ENCODE measurements at regions not wholly inside any gene's neighbourhood (a gene's known extent, or its start where the extent isn't known, plus 50 kb on each side); places are given as distances from the start of the nearest gene placed in this dataset.

GRCh38 chr3:59249698-59250361, 200.0 kb upstream of the CFAP20DC start:
- DNase-seq (ENCODE audit: low read depth in 1 of 2, low spot score in 1 of 2) = no peak
- Histone ChIP-seq H3K27me3 (no peaks in the 10 kb centered on the region), H3K4me1 (ENCODE audit: low read depth) (peaks cover 5% of the 10 kb centered on the region), H3K9me3 (ENCODE audit: low read depth) (no peaks in the 10 kb centered on the region), H3K27ac (no peak overlapping the region), H3K4me3 (no peak overlapping the region), H3K36me3 (no peaks in the 10 kb centered on the region)
- TF ChIP-seq CTCF (IDR thresholded peaks at IDR 0.05; ENCODE audit: low read depth, low read length) = no peak

GRCh38 chr3:59249004-59249403, 199.2 kb upstream of the CFAP20DC start:
- H3K27me3 ChIP-seq = no peaks in the 10 kb centered on the region
- no peak for TF ChIP-seq CTCF (IDR thresholded peaks at IDR 0.05; ENCODE audit: low read depth, low read length)
- no peak overlapping the region for H3K4me3 ChIP-seq
- no peaks in the 10 kb centered on the region for H3K9me3 ChIP-seq (ENCODE audit: low read depth)
- peaks cover 5% of the 10 kb centered on the region for H3K4me1 ChIP-seq (ENCODE audit: low read depth)
- no peak overlapping the region for H3K27ac ChIP-seq
- DNase-seq (ENCODE audit: low read depth in 1 of 2, low spot score in 1 of 2) = no peak
- H3K36me3 ChIP-seq = no peaks in the 10 kb centered on the region

DNA sequence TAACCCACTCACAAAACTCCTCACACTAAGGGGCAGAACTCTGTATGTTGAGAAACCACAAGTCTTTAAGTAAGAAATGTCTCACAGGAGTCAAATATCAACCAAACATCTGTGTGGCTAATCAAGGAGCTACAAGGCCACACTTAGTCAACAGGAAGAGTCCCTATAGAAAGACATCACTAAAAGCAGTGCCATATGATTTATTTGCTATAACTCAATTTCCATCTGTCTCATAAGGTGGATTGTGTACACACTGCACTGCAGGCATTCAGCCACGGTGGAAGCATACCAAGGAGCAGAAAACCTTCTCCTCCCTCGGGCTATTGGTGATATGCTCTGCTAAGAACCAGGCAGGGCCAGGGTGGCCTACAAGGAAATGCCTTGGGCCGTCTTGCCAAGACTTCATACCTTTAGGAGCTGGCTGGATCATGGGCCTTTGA, 197.6 kb upstream of the CFAP20DC start:
- Histone ChIP-seq H3K4me1 (ENCODE audit: low read depth) (peaks cover 5% of the 10 kb centered on the region), H3K4me3 (no peak overlapping the region), H3K9me3 (ENCODE audit: low read depth) (no peaks in the 10 kb centered on the region), H3K27ac (no peak overlapping the region), H3K36me3 (no peaks in the 10 kb centered on the region), H3K27me3 (no peaks in the 10 kb centered on the region)
- DNase-seq (ENCODE audit: low read depth in 1 of 2, low spot score in 1 of 2) = no peak
- no peak for TF ChIP-seq CTCF (IDR thresholded peaks at IDR 0.05; ENCODE audit: low read depth, low read length)

DNA sequence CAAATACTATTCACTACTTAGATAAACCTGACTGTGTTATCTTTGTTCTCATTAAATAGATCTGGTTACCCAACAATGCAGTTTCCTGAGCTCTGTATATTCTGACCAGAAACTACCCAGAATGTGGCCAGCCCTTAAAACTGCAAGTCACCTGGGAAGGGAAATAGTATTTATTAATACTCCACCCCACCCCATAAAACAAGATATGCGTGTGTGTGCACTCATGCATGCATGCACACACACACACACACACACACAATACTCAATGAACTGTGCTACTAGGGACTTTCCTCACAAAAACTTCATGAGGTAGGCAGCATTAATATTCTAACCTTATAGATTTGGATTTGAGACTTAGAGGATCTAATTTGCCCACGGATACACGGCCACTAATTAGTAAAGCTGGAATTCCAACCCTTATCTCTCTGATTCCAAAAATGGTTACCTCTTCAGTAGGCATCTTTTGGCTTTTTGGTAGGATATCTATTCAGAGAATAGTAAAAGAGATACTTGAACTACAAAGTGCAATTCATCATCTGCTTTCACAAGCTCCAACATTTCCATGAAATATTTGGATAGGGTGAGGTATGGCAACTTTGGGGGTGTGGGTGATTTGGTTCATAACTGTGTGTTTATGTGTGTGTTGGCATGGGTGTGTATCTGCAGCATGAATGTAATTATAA, 197.0 kb upstream of the CFAP20DC start:
- DNase-seq (ENCODE audit: low read depth in 1 of 2, low spot score in 1 of 2) = no peak
- no peak for TF ChIP-seq CTCF (IDR thresholded peaks at IDR 0.05; ENCODE audit: low read depth, low read length)
- Histone ChIP-seq H3K27ac (no peak overlapping the region), H3K4me1 (ENCODE audit: low read depth) (peaks cover 5% of the 10 kb centered on the region), H3K27me3 (no peaks in the 10 kb centered on the region), H3K9me3 (ENCODE audit: low read depth) (no peaks in the 10 kb centered on the region), H3K36me3 (no peaks in the 10 kb centered on the region), H3K4me3 (no peak overlapping the region)

DNA sequence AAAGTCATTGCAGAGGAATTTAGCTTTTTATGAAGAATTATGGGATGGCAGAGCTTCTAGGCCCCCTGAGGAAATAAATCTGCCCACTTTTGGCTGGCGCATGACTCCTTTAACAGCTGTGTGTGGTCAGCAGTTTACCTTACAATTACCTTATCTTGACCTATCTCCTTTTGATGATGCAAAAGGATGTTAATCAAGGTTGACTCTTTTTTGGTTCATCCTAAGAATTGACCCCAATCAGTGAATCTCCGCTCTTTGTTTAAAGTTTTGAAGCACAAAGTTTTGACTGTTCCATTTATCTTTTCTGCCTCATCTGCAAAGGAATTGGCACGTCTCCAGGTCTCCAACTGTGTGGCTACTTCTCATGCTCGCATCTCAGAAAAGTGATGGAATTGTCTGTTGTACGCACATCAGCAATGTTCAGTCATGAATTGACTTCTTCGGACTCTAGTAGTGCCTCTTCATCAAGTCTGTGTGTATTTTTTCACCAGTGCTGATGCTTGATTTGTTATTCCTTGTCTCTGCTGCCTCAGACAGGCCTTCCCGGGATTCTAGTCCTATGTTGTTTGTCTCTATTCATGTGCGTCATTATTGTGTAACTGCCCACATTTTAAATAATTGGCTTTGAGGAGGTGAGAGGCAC, 196.2 kb upstream of the CFAP20DC start:
- Histone ChIP-seq H3K27me3 (no peaks in the 10 kb centered on the region), H3K4me3 (no peak overlapping the region), H3K9me3 (ENCODE audit: low read depth) (no peaks in the 10 kb centered on the region), H3K4me1 (ENCODE audit: low read depth) (peaks cover 5% of the 10 kb centered on the region), H3K27ac (no peak overlapping the region), H3K36me3 (no peaks in the 10 kb centered on the region)
- no peak for TF ChIP-seq CTCF (IDR thresholded peaks at IDR 0.05; ENCODE audit: low read depth, low read length)
- DNase-seq (ENCODE audit: low read depth in 1 of 2, low spot score in 1 of 2) = peak in 1 of 2 donors; percentile 71

All from cardiac muscle cell (in vitro differentiated cells and primary cell).